ENCODE measurements at regions not wholly inside any gene's neighbourhood (a gene's known extent, or its start where the extent isn't known, plus 50 kb on each side); places are given as distances from the start of the nearest gene placed in this dataset.

DNA sequence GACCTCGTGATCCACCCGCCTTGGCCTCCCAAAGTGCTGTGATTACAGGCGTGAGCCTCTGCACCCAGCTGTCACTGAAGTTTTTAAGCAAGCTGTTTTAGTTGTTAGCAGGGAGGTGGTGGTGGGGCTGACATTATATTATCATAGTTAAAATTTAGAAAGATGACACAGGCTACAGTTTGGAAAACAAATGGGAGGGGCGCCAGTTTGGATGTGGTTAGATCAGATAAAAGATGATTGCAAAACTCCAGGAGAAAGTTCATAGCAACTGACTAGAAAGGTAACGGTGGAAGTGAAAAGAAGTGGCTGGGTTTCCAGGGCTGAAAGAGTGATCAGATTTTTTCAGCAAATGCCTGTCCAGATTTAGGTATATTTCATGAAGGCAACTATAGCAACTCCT, 311.9 kb upstream of the CITED2 start:
- DNase-seq, result no peak

GRCh38 chr6:139685009-139685408, 310.6 kb upstream of the CITED2 start:
- DNase-seq, result no peak

DNA sequence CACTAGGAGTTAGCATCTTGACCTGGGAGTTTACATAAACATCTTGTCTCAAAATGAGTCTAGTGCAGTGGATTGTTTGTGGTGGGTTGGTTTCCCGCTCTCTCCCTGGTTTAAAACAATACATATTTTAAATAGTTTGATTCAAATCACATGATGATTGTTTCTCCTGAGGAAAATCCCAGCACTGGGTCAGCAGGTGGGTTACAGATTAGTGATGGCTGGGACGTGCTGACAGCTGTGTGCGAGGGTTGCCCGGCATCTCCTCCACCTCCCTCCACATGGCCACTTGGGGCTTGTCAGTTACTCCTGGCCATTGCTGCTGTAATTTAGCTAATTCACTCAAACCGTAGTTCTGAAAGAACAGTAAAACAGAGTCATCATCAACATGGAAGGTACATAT, 306.4 kb upstream of the CITED2 start:
- DNase-seq, result no peak

- peak; percentile 7 for DNase-seq
Observed at GRCh38 chr6:139679516-139680179, 305.2 kb upstream of the CITED2 start.

DNA sequence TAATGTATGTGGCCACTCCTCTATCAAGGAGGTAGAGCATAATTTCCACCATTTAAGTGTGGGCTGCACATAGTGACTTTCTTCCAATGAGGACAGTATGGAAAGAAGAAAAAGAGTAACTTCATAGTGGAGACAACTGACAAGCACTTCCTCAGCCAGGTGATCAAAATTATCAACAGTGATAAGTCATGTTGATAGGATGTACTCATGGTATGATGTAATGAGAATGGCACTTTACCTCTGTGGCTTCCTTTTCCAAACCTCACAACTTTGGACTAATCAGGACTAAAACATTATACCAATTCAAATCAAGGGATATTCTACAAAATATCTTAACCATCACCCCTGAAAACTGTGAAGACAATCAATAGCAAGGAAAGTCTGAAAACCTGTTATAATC, 302.3 kb upstream of the CITED2 start:
- no peak for DNase-seq

DNA sequence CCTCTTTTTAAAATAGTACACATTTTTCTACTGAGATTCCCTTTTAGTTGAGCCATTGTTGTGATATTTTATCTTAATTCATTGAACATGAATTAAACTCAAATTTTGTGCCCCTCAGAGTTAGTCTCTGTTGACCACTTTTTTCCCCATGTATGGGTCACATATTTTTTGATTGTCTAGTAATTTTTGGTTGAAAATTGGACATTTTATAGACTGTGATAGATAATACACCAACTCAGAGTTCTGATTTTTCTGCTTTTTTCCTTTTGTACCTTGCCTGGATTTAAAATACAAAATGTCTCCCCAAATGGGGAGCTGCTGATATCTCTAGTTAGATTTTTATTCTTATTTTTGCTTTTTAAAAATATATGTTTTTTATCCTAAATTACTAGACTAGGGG, 291.8 kb upstream of the CITED2 start:
- DNase-seq, result no peak

DNA sequence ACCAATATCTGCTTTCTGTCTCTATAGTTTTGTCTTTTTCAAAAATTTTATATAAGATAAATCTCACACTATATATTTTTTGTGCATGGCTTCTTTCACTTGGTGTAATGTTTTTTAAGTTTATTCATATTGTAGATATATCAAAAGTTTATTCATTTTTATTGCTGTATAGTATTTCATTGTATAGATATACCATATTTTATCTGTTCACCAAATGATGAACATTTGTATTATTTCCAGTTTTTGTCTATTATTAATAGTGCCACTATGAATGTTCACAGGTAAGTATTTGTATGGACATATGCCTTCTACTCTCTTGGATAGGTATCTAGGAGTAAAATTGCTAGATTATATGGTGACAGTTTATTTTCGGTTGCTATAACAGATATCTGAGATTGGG, 289.5 kb upstream of the CITED2 start:
- no peak for DNase-seq

- no peak for DNase-seq
Observed at GRCh38 chr6:139659711-139660110, 285.3 kb upstream of the CITED2 start.

- DNase-seq, result no peak
Observed at GRCh38 chr6:139659196-139659595, 284.7 kb upstream of the CITED2 start.

GRCh38 chr6:139657119-139657518, 282.7 kb upstream of the CITED2 start:
- no peak for DNase-seq

DNA sequence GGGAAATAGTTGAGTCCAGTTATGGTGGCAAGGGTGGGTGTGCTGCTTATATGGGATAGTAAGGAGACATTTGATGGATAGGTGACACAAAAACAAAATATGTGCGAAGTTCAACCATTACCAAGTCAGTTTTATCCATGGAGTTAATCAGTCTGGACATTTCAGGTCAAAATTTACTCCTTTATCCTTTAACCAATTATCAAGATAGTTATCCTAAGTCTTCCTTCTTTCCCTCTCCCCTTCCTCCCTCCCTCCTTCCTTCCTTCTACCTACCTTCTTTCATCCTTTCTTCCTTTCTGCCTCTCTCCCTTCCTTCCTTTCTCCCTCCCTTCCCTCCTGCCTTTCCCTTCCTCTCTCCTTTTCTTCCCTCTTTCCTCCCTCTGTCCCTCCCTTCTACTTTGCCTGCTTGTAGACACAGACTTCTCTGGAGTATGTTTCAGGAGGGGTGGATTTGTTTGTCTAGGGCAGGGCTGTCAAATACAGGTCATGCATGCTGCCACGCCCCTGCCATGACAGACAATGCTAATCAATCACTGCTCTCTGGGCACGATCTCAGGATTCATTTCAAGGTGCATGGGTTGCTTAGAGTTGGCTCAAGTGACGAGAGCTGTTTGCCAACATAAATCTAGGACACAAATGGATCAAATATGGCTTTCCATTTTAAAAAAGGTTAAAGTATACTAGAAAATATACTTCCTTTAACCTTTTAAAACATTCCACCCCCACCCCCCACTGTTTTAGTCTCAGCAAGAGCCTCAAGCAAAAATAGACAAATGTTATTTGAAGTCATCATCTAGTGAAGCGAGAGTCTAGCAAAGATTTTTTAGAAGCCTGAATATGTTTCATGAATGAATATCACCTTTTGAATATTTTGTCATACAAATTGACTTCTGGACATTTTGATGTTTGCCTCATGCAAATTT, 281.6 kb upstream of the CITED2 start:
- no peak for DNase-seq

DNA sequence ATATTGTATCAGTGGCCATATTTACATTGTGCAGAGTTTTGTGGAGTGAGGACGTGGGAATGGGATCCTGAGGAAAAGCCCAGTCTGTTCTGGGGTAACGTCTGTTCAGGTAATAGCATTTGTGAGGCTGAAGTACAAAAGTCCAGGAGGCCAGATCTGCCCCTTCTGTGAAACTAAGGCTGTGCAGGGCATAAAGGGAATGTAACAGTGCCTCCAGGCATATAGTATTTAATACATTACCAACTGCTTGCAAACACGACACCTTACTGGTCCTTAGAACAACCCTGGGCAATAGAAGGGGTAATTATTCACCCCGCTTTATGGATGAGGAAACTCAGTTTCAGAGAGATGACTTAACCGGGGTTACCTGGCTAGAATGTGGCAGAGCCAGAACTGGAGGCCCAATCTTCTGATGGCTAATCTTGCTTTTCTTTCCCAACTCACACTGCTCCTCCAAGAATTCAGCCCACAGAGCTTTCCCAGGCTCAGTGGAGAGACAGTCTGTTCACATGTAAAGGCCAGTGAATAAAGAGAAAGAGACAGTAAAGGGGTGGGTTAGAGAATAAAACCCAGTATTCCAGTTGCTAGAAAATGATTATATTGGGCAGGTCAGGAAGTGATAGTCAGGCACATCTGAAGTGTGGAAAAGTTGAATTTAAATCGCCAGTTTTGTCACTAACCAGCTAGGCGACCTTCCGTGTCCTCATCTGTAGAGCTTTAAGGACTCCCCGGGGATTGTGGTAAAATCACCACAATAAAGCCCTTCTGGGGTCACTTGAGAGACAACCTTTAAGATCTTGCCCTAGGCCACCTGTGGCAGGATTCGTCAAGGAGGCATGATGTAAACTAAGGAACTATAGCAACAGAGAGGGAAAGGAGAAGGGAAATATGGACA, 280.7 kb upstream of the CITED2 start:
- no peak for DNase-seq

- no peak for DNase-seq
Observed at GRCh38 chr6:139654309-139654708, 279.9 kb upstream of the CITED2 start.

DNA sequence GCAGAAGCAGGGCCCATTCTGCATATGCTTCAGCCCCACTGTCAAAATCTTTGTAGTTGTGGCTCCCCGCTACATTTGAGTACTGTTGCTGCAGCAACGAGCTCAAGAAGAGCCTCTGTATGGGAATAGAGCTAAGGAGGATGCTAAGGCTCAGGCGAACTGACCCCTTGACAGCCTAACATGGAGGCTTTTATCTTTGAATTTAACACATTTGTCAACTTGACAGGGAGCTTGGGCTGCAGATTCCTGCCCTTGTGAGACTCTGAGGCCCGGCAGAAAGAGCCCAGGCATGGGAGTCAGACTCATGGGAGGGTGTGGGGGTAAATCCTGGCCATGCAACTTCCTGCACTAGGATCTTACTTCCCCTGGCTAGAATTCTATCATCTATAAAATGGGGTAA, 278.7 kb upstream of the CITED2 start:
- no peak for DNase-seq

GRCh38 chr6:139650941-139651340, 276.5 kb upstream of the CITED2 start:
- no peak for DNase-seq

DNA sequence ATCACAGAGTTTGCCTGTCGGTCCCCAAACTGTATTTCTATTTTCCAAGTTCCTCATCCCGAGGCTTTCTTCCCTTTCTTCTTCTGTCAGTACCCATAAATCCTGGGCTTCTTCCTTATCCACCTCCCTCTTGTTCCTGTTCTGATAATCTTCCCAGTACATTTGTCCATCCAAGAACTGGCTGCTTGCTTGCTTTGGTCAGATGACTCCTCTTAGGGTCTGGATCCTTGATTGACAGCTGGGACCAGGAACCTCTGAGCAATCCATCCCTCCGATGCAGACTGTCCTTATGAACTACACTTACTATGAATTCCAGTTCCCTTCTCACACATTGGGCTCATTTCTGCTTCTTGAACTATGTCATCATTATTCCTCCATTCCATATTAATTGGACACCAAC, 275.3 kb upstream of the CITED2 start:
- no peak for DNase-seq

DNA sequence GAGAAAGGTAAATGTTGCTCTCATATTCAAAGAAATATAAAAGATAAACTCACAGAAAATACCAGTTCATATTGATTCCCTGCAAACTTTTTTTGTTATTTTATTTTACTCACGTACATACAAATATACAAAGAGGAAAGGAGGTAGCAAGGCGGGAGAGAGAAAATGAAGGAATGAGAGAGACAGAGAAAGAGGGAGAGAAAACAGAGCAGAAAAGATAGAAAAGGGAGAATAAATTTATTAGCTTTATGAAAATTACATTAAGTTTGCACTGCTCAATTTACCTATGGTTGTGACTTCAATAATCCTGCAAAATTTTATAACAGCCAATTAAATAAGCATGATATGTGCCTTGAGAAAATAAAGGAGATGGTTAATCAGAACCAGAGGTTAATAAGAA, 274.7 kb upstream of the CITED2 start:
- DNase-seq, result no peak

GRCh38 chr6:139648430-139649000, 274.1 kb upstream of the CITED2 start:
- no peak for DNase-seq

DNA sequence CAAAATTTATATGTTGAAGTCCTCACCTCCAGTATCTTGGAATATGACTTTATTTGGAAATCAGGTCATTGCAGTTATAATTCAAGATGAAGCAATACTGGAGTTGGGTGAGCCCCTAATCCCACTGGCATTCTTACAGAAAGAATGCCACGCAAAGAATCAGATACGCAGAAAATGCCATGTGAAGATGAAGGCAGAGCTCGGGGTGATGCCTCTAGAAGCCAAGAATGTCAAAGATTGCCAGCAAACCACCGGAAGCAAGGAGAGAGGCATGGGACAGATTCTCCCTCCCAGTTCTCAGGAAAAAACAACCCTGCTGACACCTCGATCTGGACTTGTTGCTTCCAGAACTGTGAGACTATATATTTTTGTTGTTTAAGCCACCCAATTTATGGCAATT, 273.4 kb upstream of the CITED2 start:
- no peak for DNase-seq

DNA sequence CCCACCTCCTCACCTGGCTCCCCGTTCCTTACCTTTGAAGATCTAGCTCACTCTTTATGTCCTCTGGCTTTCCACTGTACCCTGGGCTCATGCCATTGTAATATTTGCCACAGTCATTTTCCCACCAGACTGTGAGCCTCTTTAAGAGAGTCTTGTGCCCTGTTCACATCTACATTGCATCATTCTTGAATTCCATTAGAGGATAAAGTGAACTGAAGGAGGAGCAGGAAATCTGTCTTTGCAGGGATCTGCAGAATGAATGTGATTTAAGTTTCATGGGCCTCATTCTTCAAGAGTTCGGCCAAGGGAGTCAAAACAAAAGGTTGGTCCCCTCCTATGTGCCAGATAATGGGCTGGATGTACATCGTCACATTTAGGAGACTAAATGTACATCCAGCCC, 272.6 kb upstream of the CITED2 start:
- no peak for DNase-seq

DNA sequence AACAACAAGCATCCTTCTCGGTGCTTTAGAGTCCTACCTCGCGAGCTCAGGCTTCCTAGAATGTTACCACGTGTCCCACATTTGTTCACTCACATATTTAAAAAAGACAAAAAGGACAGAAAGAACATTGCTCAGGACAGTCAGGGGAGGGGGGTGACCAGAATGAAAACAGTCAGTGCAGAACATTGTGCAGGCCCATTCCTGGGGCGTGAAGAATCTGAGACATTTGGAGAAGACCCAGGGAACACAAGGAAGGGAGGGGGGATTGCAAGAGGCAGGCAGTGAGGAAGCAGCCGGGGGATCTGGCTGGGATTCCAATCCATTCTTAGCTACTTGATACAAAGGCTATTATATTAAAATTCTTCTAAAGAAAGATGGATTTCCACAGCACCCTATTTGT, 270.4 kb upstream of the CITED2 start:
- DNase-seq, result peak; percentile 16

DNA sequence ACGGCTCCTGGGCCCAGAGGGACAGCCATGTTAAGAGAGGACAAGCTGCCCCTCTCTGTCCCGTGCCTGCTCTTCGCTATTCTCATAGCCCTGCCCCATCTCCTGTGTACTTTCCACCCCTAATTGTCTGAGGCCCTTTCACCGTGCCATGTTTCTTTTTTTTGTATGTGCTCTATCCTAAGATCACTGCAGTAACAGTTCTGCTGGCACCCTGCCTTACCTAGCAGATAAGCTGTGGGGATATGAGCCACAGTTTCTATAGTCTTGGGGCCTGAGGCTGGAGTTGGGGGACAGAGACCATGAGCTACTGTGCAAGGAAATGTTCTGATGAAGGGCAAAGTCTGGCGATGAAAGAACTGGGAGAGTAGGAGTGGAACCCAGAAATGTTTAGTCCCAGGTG, 269.5 kb upstream of the CITED2 start:
- no peak for DNase-seq
